Stomach (tissue), 8 donors: ENCODE measurements at regions not wholly inside any gene's neighbourhood (a gene's known extent, or its start where the extent isn't known, plus 50 kb on each side); places are given as distances from the start of the nearest gene placed in this dataset.

Source experiments
- DNase-seq, 2 donors: peaks; one replicate each; pipeline versions ENCODE4 v3.0.0 to v3.0.0-alpha.2; 2013 to 2019
- H3K27ac ChIP-seq, 5 donors: fragments of 200-600 bp in 4 of 5; sonication (generic) in 4 of 5; one replicate each; pipeline ENCODE4 v1.5.1; 2013 to 2019; ENCODE audit warnings: mild to moderate bottlenecking in 1 of 5, moderate library complexity in 1 of 5
- H3K27me3 ChIP-seq, 3 donors: fragments of 200-600 bp; sonication (generic); one replicate each; pipeline ENCODE4 v1.5.1; 2017 to 2019; ENCODE audit warnings: mixed run types in 1 of 3
- H3K36me3 ChIP-seq, 4 donors: fragments of 200-600 bp; sonication (generic); 1 replicate in 3 of 4; 2 replicates in 1 of 4; pipeline ENCODE4 v1.5.1; 2016 to 2019
- H3K4me1 ChIP-seq, 4 donors: fragments of 200-600 bp; sonication (generic); one replicate each; pipeline ENCODE4 v1.5.1; 2016 to 2019
- H3K4me3 ChIP-seq, 4 donors: fragments of 200-600 bp; sonication (generic) in 3 of 4; one replicate each; pipeline ENCODE4 v1.5.1; 2016 to 2019; ENCODE audit warnings: mild to moderate bottlenecking in 1 of 4
- H3K9me3 ChIP-seq, 4 donors: fragments of 200-600 bp; sonication (generic); one replicate each; pipeline ENCODE4 v1.5.1; 2016 to 2019
- CTCF ChIP-seq, 7 experiments: fragments of 450-650 bp in 4 of 7; fragments of 200-600 bp in 3 of 7; sonication (generic) in 3 of 7; IDR thresholded peaks; one replicate each; pipeline ENCODE4 v1.5.1; 2016 to 2019; ENCODE audit warnings: antibody characterized with exemption in 7 of 7, control low read depth in 2 of 7, mild to moderate bottlenecking in 1 of 7
- EP300 ChIP-seq: sonication (generic); formaldehyde crosslinking; IDR thresholded peaks from one replicate; pipeline ENCODE4 v1.6.1; 2017; ENCODE audit warnings: antibody characterized with exemption
- POLR2A ChIP-seq, 4 donors: fragments of 450-650 bp; IDR thresholded peaks; one replicate each; pipeline ENCODE4 v1.6.1; 2016; ENCODE audit warnings: antibody characterized with exemption in 4 of 4, control low read depth in 2 of 4, mild to moderate bottlenecking in 1 of 4, moderate library complexity in 1 of 4
- POLR2AphosphoS5 ChIP-seq, 3 donors: sonication (generic); formaldehyde crosslinking; IDR thresholded peaks; one replicate each; pipeline ENCODE4 v1.6.1; 2016; ENCODE audit warnings: antibody characterized with exemption in 3 of 3
- WGBS, 5 donors: extraction: QIAGEN DNeasy Blood & Tissue Kit in 3 of 5; methylation state at CpG; one replicate each; pipeline versions ENCODE4 v1.1.5 to v1.1.7; 2013 to 2018; 5-methylcytosine and 5-hydroxymethylcytosine counted together
- intact Hi-C: fragments of 100-400 bp; cut with DNase I; formaldehyde crosslinking; loops from one replicate; pipeline ENCODE4 v1.15.1; 2023; ENCODE audit warnings: low total_unique reads
- donor health status: healthy with polysubstance abuse.
- donor health status: Bipolar disorder and iron deficiency.
- donor health status: healthy.

- H3K36me3 ChIP-seq = no peaks in the 10 kb centered on the region
- intact Hi-C loops = no loop called here
- peaks cover 0 to 10% (median 0%) of the 10 kb centered on the region in 4 donors for H3K9me3 ChIP-seq
- 35 to 53% (median 46%) methylated on average over 1 of the region's 1 CpG for WGBS, 5 donors
- DNase-seq = no peak
- no peaks in the 10 kb centered on the region for H3K4me1 ChIP-seq
- no peak overlapping the region for H3K27ac ChIP-seq
- no peaks in the 10 kb centered on the region for H3K27me3 ChIP-seq
- no peak overlapping the region for H3K4me3 ChIP-seq
- TF ChIP-seq POLR2A (IDR thresholded peaks at IDR 0.05) = no peak
- no peak for TF ChIP-seq EP300
- TF ChIP-seq CTCF (IDR thresholded peaks at IDR 0.05) = no peak
- no peak for TF ChIP-seq POLR2AphosphoS5 (IDR thresholded peaks at IDR 0.05)
Observed at GRCh38 chr13:66014771-66015170, 1215.4 kb downstream of the PCDH9 start.

- H3K9me3 ChIP-seq = peaks cover 0 to 22% (median 6%) of the 10 kb centered on the region in 4 donors
- H3K4me3 ChIP-seq = no peak overlapping the region
- intact Hi-C loops = no loop called here
- no peak overlapping the region for H3K27ac ChIP-seq
- DNase-seq = no peak
- H3K27me3 ChIP-seq = no peaks in the 10 kb centered on the region
- 91 to 97% (median 94%) methylated on average over 6 to 30 of the region's 30 CpGs for WGBS, 5 donors
- H3K4me1 ChIP-seq = no peaks in the 10 kb centered on the region
- H3K36me3 ChIP-seq = no peaks in the 10 kb centered on the region
- TF ChIP-seq EP300 (no peak), POLR2AphosphoS5 (IDR thresholded peaks at IDR 0.05) (no peak), POLR2A (IDR thresholded peaks at IDR 0.05) (no peak), CTCF (IDR thresholded peaks at IDR 0.05) (no peak)
Observed at GRCh38 chr13:66009241-66009640, 1220.9 kb downstream of the PCDH9 start.

- TF ChIP-seq POLR2AphosphoS5 (IDR thresholded peaks at IDR 0.05) (no peak), POLR2A (IDR thresholded peaks at IDR 0.05) (no peak), CTCF (IDR thresholded peaks at IDR 0.05) (no peak), EP300 (no peak)
- H3K4me1 ChIP-seq = no peaks in the 10 kb centered on the region
- H3K4me3 ChIP-seq = no peak overlapping the region
- no peaks in the 10 kb centered on the region for H3K36me3 ChIP-seq
- intact Hi-C loops = no loop called here
- 54 to 94% (median 92%) methylated on average over 1 of the region's 1 CpG for WGBS, 5 donors
- no peaks in the 10 kb centered on the region for H3K27me3 ChIP-seq
- no peak overlapping the region for H3K27ac ChIP-seq
- no peak for DNase-seq
- peaks cover 0 to 17% (median 2%) of the 10 kb centered on the region in 4 donors for H3K9me3 ChIP-seq
Observed at GRCh38 chr13:66003558-66003957, 1226.6 kb downstream of the PCDH9 start.

- Histone ChIP-seq H3K27me3 (no peaks in the 10 kb centered on the region), H3K4me3 (no peak overlapping the region), H3K36me3 (no peaks in the 10 kb centered on the region), H3K27ac (no peak overlapping the region), H3K4me1 (no peaks in the 10 kb centered on the region), H3K9me3 (peaks cover 0 to 17% (median 2%) of the 10 kb centered on the region in 4 donors)
- TF ChIP-seq POLR2A (IDR thresholded peaks at IDR 0.05) (no peak), CTCF (IDR thresholded peaks at IDR 0.05) (no peak)
- intact Hi-C loops = no loop called here
- WGBS, 5 donors = 40 to 63% (median 43%) methylated on average over 1 of the region's 1 CpG
- no peak for DNase-seq
Observed at GRCh38 chr13:66001140-66001539, 1229.0 kb downstream of the PCDH9 start.
